ENCODE measurements at regions not wholly inside any gene's neighbourhood (a gene's known extent, or its start where the extent isn't known, plus 50 kb on each side); places are given as distances from the start of the nearest gene placed in this dataset.

DNA sequence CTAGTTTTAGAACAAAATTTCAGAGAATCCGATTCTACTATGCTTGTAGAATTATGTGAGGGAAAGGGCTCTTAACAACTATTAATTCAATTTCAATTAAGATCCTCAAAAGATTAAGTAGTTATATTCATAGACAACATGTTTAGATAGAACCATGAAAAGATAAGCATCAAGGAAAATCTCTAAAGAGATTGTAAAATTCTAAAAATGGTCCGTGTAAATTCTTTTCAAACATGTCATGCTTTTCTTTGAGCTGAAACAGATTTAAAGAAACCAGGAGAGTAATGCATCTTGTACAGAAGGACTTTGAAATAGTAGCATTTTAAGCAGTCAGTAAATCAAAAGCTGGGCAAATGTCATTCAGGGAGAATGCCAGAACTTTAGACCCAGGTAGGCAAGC lies 1080.6 kb upstream of the B3GALT2 start:
- Histone ChIP-seq H2AFZ (ENCODE audit: low read length) (no peak overlapping the region), H4K20me1 (ENCODE audit: insufficient read depth, low read length) (no peaks in the 10 kb centered on the region), H3K27ac (ENCODE audit: low read depth, low read length, poor library complexity, severe bottlenecking) (no peak overlapping the region), H3K9me3 (ENCODE audit: low read length) (peaks cover 79% of the 10 kb centered on the region), H3K4me3 (ENCODE audit: low read depth, low read length, poor library complexity, severe bottlenecking) (no peak overlapping the region), H3K4me2 (ENCODE audit: low read length) (no peak overlapping the region), H3K79me2 (ENCODE audit: insufficient read depth, low read depth, low read length) (peaks cover 67% of the 10 kb centered on the region), H3K36me3 (ENCODE audit: insufficient read depth, low read length) (peaks cover 87% of the 10 kb centered on the region), H3K9me2 (ENCODE audit: insufficient read depth, low read length) (no peaks in the 10 kb centered on the region), H3K4me1 (ENCODE audit: insufficient read depth, low read length, poor library complexity, severe bottlenecking) (no peaks in the 10 kb centered on the region)
- BruUV-seq (replicated peaks): no TSS peak
- TF ChIP-seq, protein P1, sequence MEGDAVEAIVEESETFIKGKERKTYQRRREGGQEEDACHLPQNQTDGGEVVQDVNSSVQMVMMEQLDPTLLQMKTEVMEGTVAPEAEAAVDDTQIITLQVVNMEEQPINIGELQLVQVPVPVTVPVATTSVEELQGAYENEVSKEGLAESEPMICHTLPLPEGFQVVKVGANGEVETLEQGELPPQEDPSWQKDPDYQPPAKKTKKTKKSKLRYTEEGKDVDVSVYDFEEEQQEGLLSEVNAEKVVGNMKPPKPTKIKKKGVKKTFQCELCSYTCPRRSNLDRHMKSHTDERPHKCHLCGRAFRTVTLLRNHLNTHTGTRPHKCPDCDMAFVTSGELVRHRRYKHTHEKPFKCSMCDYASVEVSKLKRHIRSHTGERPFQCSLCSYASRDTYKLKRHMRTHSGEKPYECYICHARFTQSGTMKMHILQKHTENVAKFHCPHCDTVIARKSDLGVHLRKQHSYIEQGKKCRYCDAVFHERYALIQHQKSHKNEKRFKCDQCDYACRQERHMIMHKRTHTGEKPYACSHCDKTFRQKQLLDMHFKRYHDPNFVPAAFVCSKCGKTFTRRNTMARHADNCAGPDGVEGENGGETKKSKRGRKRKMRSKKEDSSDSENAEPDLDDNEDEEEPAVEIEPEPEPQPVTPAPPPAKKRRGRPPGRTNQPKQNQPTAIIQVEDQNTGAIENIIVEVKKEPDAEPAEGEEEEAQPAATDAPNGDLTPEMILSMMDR (conservative IDR thresholded peaks at IDR 0.05; ENCODE audit: low read length): no peak
- no peak for TF ChIP-seq EZH2phosphoT487 (IDR thresholded peaks at IDR 0.05; ENCODE audit: borderline replicate concordance, low read depth, low read length)
- ChIA-PET CTCF (ENCODE audit: unreplicated experiment) (interaction anchor here (1.1 kb wide), 1 partner anchor 14 kb away, joined by 3 read pairs; no protein-coding TSS in a partner anchor), POLR2A (interaction anchor here (1.0 to 1.7 kb wide), 2 partner anchors 12 to 21 kb away, joined by 3 to 5 read pairs; no protein-coding TSS in a partner anchor)
- intact Hi-C loops (cut with micrococcal nuclease; ENCODE audit: unreplicated experiment): no loop called here
- no peak for DNase-seq (ENCODE audit: low spot score)

DNA sequence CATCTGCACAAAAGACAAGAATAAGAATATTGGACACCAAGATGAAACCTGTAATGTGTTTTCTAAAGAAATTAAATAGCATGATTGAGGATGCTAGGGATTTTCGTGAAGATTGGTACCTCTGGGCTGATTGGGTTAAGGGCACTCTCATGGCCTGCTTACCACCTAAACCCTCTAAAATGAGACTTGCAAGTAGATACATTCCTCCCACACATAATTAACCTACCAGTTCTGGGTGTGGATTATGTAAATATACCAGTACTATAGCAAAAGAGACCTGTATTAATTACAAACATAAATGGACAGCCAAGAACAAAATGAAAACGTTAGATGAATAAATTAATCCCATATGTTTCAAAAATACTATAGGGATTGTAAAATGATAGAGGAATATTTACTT lies 1069.6 kb upstream of the B3GALT2 start:
- Histone ChIP-seq H3K9me3 (ENCODE audit: low read length) (peaks cover 6% of the 10 kb centered on the region; the same call in 1 of the 2 replicates), H3K36me3 (ENCODE audit: insufficient read depth, low read length) (peaks cover 24% of the 10 kb centered on the region), H3K4me3 (ENCODE audit: low read depth, low read length, poor library complexity, severe bottlenecking) (no peak overlapping the region), H3K27ac (ENCODE audit: low read depth, low read length, poor library complexity, severe bottlenecking) (no peak overlapping the region), H3K9me2 (ENCODE audit: insufficient read depth, low read length) (no peaks in the 10 kb centered on the region), H2AFZ (ENCODE audit: low read length) (no peak overlapping the region), H3K79me2 (ENCODE audit: insufficient read depth, low read depth, low read length) (peaks cover 68% of the 10 kb centered on the region; the same call in 1 of the 2 replicates), H3K4me2 (ENCODE audit: low read length) (no peak overlapping the region), H3K4me1 (ENCODE audit: insufficient read depth, low read length, poor library complexity, severe bottlenecking) (peaks cover 11% of the 10 kb centered on the region), H4K20me1 (ENCODE audit: insufficient read depth, low read length) (no peaks in the 10 kb centered on the region)
- no TSS peak for BruUV-seq (replicated peaks)
- no peak for DNase-seq (ENCODE audit: low spot score)
- TF ChIP-seq, protein P1 (conservative IDR thresholded peaks at IDR 0.05; ENCODE audit: low read length): no peak
- TF ChIP-seq EZH2phosphoT487 (IDR thresholded peaks at IDR 0.05; ENCODE audit: borderline replicate concordance, low read depth, low read length): no peak
- POLR2A ChIA-PET: no interaction called here
- intact Hi-C loops (cut with micrococcal nuclease; ENCODE audit: unreplicated experiment): no loop called here
- CTCF ChIA-PET (ENCODE audit: unreplicated experiment): no interaction called here

DNA sequence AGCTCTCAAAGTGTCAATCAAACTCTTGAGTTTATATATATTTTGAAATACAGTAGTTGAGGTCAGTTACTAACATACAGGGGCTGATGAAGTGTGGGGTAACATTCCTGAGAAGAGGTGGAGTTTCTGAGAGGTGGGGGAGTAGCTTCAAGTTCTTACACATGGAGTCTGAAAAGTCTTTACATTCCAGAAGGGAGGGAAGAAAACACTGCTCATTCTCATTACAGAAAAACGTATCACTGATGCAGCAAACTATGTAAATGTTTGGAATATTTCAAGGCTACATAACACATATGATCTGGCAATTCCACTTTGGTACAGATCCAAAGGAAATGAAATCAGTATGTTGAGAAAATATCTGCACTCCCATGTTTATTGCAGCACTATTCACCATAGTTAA lies 1065.8 kb upstream of the B3GALT2 start:
- Histone ChIP-seq H3K9me3 (ENCODE audit: low read length) (peaks cover 15% of the 10 kb centered on the region; the same call in 1 of the 2 replicates), H3K4me3 (ENCODE audit: low read depth, low read length, poor library complexity, severe bottlenecking) (no peak overlapping the region), H3K4me1 (ENCODE audit: insufficient read depth, low read length, poor library complexity, severe bottlenecking) (peaks cover 11% of the 10 kb centered on the region), H3K4me2 (ENCODE audit: low read length) (no peak overlapping the region), H2AFZ (ENCODE audit: low read length) (no peak overlapping the region), H3K79me2 (ENCODE audit: insufficient read depth, low read depth, low read length) (peaks cover 84% of the 10 kb centered on the region; the same call in 1 of the 2 replicates), H4K20me1 (ENCODE audit: insufficient read depth, low read length) (no peaks in the 10 kb centered on the region), H3K36me3 (ENCODE audit: insufficient read depth, low read length) (peaks cover 36% of the 10 kb centered on the region), H3K27ac (ENCODE audit: low read depth, low read length, poor library complexity, severe bottlenecking) (no peak overlapping the region), H3K9me2 (ENCODE audit: insufficient read depth, low read length) (no peaks in the 10 kb centered on the region)
- CTCF ChIA-PET (ENCODE audit: unreplicated experiment): interaction anchor here (0.6 kb wide), 1 partner anchor 28 kb away, joined by 3 read pairs; no protein-coding TSS in a partner anchor
- DNase-seq (ENCODE audit: low spot score): no peak
- POLR2A ChIA-PET: no interaction called here
- no TSS peak for BruUV-seq (replicated peaks)
- intact Hi-C loops (cut with micrococcal nuclease; ENCODE audit: unreplicated experiment): no loop called here
- TF ChIP-seq, protein P1 (conservative IDR thresholded peaks at IDR 0.05; ENCODE audit: low read length): no peak
- no peak for TF ChIP-seq EZH2phosphoT487 (IDR thresholded peaks at IDR 0.05; ENCODE audit: borderline replicate concordance, low read depth, low read length)
